ENCODE measurements at regions not wholly inside any gene's neighbourhood (a gene's known extent, or its start where the extent isn't known, plus 50 kb on each side); places are given as distances from the start of the nearest gene placed in this dataset.
"Not testable (repeated sequence)": the region's sequence is repeated elsewhere in the genome, so short reads cannot be mapped to it uniquely, and the experiment has no call there.

GRCh38 chr3:148477375-148477774, 220.3 kb upstream of the AGTR1 start:
- DNase-seq, result no peak

- no peak for DNase-seq
Observed at GRCh38 chr3:148493631-148494030, 204.1 kb upstream of the AGTR1 start.

GRCh38 chr3:148494451-148494850, 203.3 kb upstream of the AGTR1 start:
- DNase-seq, result no peak

DNA sequence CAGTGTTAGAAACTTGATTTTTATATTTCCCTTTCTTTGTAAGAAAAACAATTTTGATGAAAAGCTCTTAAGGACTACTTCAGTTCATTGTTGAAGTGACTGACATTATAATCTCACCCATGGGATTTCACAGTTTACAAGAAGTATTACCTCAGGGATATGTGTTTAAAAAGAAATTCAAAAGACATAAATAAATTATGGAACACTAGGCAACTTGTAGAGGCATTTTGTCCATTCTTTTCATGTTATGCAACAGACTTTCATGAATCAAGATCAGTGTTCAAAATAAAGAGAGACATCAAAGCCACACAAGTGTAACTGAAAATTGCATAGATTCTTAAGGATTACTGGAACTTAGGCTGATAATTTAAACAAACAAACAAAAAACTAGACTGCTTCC, 196.8 kb upstream of the AGTR1 start:
- peak; percentile 41 for DNase-seq

DNA sequence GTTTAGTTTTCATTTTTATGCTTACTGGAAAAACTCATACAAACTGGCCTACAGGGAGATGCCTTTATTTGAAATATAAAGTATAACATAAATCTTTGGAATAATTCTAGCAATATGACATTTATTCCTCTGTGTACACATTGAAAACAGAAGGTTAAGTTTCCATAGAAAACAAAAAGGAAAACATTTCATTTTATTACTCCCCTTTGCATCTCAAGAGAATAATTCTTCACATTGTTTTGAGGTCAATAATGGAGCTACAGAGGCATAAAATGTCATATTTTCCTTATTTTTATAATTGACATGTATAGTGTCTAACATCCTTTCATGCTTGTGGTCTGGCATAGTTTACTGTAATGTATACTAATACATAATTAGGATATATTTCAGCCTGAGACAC, 187.6 kb upstream of the AGTR1 start:
- no peak for DNase-seq

DNA sequence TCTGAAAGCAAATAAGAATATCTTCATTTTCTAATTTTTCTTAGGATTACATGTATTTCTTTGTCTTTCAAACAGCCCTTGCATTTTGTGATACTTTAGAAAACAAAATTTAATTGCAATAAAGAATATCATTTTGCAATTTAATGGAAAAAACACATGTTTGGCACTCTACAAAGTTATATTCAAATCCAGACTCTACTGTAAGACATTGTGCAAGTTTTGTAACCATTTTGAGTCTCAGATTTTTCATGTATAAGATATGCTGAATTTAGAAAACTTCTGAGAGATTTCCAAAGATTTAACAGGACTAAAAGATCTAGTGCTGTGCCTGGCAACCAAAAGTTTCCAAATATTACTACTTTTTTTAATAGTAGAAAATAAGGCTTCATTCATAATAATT, 187.1 kb upstream of the AGTR1 start:
- no peak for DNase-seq

GRCh38 chr3:148512648-148513047, 185.1 kb upstream of the AGTR1 start:
- DNase-seq, result no peak

- DNase-seq, result no peak
Observed at GRCh38 chr3:148513096-148513543, 184.6 kb upstream of the AGTR1 start.

DNA sequence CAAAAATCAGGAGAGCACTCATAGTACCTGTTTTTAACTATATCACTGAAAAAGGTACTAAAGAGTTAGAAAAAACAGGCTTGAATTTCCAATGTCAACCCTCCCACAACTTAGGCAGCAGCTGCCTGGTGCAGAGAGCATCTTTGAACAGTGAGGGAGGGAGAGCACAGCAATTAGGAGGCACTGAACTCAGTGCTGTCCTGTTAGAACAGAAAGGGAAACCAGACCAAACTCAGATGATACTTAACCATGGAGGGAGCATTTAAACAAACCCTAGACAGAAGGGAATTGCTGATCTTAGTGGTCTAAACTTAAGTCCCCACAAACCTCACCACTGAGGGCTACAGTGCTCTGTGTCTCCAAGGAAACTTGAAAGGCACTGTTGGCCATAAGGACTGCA, 179.2 kb upstream of the AGTR1 start:
- DNase-seq, result no peak

GRCh38 chr3:148525621-148526020, 172.1 kb upstream of the AGTR1 start:
- not testable (repeated sequence) for DNase-seq

DNA sequence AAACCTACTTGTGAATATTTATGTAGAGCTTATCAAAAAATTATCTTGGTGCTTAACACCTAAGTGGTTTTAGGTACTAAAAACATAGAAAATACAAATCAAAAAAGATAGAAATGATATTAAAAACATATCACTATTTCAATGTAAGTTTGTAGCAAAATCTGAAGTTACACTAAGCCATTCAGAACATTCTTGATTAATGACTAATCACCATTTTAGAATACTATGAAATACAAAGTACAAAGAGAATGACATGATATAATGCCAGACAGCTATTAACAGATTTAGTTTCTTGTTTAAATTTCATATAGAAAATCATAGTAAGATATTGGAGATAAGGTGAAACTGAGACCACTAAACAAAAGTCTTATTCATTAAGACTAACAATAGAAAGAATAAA, 169.7 kb upstream of the AGTR1 start:
- DNase-seq, result no peak

DNA sequence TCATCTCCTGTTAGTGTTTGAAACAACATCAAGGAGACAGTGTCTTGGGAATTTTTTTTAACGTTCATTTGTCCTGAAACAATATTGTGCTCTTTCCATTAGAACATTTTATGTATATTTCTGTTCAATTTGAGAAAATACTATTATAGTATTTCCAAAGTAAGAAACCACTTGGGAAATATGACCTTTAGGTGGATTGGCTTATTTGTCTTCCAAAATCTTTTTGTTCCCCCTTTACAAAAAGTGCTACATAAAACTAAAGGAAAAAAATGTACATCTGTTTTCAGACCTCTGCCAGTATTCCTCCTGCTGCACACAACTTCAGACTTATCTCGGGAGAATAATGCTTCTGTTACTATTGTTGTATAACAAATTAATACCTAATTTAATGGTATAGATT, 165.9 kb upstream of the AGTR1 start:
- no peak for DNase-seq

DNA sequence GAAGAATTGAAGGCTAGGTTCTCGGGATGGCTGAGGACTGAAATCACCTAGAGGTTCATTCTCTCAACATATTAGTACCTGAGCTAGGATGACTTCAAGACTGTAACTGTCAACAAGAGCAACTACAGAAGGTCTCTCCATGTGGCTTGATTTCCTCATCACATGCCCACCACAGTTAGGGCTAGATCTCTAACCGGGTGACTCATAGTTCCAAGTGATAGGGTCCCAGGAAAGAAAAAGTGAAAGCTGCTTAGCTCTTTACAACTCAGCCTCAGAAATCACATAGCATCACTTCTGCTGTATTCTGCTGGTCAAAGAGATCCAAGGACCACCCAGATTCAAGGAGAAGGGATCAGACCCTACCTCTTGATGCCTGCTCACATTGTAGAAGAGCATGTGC, 165.4 kb upstream of the AGTR1 start:
- no peak for DNase-seq

GRCh38 chr3:148532774-148533173, 164.9 kb upstream of the AGTR1 start:
- DNase-seq, result no peak

- no peak for DNase-seq
Observed at GRCh38 chr3:148534089-148534988, 163.4 kb upstream of the AGTR1 start.

DNA sequence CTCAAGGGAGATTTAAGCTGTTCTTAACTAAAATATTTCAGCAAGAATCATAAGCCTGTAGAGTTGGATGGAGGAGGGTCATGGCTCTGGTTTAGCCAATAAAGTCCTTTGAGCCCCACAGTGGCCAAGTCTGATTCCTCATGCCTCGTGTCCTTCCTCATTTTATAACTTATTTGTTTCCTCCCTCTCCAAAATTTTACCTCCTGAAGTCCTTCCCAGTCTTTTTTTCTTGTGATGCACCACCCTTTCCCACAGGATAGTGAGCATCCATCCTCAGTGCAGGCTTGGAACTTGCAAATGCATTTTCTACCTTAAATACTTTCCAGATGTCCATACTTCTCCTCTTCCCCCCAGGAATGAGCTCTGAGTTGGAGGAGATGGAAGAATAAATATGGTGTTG, 162.7 kb upstream of the AGTR1 start:
- no peak for DNase-seq

DNA sequence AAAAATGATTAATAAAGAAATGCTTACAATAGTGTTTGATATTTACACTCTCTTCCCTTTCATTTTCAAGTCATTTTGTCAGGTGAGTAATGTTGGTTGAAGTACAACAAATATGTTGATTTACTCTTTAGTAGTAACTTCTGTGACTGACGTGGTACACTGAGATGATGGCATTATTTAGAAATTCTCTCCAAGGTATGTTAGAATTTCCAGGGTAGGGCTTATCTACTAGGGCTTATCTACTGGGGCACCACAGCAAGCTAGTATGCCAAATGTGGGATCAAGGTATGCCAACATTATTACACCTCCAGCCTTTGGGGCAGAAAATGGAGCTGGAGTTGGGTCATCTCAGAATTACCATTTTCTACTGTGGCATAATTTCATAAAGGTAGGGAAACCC, 157.4 kb upstream of the AGTR1 start:
- DNase-seq, result no peak

DNA sequence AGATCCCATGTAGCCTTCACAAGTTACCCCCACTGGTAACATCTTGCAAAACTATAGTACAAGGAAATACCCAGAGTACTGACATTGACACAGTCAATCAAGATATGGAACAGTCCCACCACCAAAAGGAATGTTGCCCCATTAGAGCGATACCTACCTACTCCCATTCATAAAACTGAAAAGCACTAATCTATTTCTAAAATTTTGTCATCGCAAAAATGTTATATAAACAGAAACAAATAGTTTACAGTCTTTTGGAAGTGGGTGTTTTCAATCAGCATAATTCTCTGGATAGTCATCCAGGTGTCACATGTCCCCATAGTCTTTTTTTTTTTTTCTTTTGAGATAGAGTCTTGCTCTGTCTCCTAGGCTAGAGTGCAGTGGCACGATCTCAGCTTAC, 156.9 kb upstream of the AGTR1 start:
- no peak for DNase-seq

GRCh38 chr3:148546959-148547358, 150.7 kb upstream of the AGTR1 start:
- DNase-seq, result no peak

DNA sequence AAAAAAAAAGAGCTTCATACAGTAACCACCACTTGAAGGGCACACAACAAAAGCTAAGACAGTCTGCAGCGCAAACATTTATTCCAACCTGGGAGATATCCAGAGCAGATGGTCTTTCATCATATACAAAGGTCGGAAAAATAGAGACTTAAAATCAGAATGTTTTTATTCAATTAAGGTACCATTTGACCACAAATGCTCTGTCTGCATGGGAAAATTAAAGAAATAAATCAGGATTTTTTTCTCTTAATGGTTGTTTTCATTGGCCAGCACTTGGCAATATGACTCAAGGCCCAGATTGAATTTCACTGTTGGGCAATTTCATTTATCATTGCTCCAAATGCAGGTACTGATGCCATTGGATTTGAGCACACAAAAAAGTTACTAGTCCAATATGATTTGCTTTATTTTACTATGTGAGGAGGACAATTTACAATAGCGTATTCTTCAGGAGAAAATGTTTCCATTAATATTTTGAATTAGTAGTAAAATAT, 145.9 kb upstream of the AGTR1 start:
- no peak for DNase-seq

- no peak for DNase-seq
Observed at GRCh38 chr3:148554367-148554766, 143.3 kb upstream of the AGTR1 start.

DNA sequence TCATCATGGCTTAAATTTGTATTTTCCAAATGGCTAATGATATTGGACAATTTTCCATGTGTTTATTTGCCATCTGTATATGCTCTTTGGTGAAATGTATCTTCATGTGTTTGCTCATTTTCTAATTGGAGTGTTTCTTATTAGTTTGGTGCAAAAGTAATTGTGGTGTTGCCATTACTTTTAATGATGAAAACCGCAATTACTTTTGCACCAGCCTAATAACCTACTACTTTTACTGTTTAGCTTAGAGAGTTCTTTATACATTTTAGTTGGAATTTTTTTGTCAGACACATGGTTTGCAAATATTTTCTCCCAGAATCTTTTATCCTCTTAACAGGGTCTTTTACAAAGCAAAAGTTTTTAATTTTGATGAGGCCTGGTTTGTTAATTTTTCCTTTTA, 141.0 kb upstream of the AGTR1 start:
- no peak for DNase-seq

DNA sequence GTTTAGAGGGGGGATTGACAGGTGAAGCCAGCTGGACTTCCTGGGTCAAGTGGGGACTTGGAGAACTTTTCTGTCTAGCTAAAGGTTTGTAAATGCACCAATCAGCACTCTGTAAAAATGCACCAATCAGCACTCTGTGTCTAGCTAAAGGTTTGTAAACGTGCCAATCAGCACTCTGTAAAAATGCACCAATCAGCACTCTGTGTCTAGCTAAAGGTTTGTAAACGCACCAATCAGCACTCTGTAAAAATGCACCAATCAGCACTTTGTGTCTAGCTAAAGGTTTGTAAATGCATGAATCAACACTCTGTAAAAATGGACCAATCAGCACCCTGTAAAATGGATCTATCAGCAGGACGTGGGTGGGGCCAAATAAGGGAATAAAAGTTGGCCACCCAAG, 120.1 kb upstream of the AGTR1 start:
- DNase-seq, result not testable (repeated sequence)

DNA sequence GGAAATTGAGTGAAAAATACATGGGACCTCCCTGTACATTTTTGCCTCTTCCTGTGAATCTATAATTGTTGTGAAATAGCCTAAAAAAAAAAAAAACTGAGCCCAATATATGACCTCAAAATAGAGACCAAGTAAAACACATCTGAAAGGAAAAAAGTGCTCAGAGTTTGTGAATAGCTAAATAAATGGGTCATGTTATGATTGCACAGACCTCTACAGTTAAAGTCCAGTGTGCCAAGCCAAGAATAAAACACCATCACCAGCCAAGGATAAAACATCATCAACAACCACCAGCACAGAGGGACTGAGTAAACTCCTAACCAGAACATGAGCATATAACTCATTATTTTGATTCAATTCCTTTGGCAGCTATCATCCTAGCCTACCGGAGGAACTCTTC, 115.6 kb upstream of the AGTR1 start:
- no peak for DNase-seq
